Hepatocyte (in vitro differentiated cells): ENCODE measurements at regions not wholly inside any gene's neighbourhood (a gene's known extent, or its start where the extent isn't known, plus 50 kb on each side); places are given as distances from the start of the nearest gene placed in this dataset.

ENCODE experiments used
- DNase-seq: peaks from one replicate; pipeline ENCODE4 v3.0.0-alpha.2; 2016; ENCODE audit warnings: low spot score
- H2AFZ ChIP-seq: fragments of 200-600 bp; sonication (generic); 2 replicates; pipeline ENCODE4 v1.6.0; 2016; ENCODE audit warnings: antibody characterized with exemption, mild to moderate bottlenecking
- H3K27ac ChIP-seq: fragments of 200-600 bp; sonication (generic); 2 replicates; pipeline ENCODE4 v1.5.1; 2016; ENCODE audit warnings: mild to moderate bottlenecking
- H3K27me3 ChIP-seq: fragments of 200-600 bp; sonication (generic); 2 replicates; pipeline ENCODE4 v1.6.1; 2016
- H3K36me3 ChIP-seq: fragments of 200-600 bp; sonication (generic); replicated peaks from 2 replicates; pipeline ENCODE4 v1.5.1; 2016; ENCODE audit warnings: low read depth; ENCODE audit not compliant: insufficient read depth
- H3K4me1 ChIP-seq: fragments of 200-600 bp; sonication (generic); 2 replicates; pipeline ENCODE4 v1.5.1; 2016; ENCODE audit warnings: mild to moderate bottlenecking, moderate library complexity; ENCODE audit not compliant: insufficient read depth
- H3K4me2 ChIP-seq: fragments of 200-600 bp; sonication (generic); 2 replicates; pipeline ENCODE4 v1.6.0; 2016
- H3K4me3 ChIP-seq: fragments of 200-600 bp; sonication (generic); 2 replicates; pipeline ENCODE4 v1.5.1; 2016; ENCODE audit warnings: mild to moderate bottlenecking
- H3K79me2 ChIP-seq: fragments of 200-600 bp; sonication (generic); 2 replicates; pipeline ENCODE4 v1.6.0; 2017; ENCODE audit warnings: mild to moderate bottlenecking
- H3K9me2 ChIP-seq: fragments of 200-600 bp; sonication (generic); replicated peaks from 2 replicates; pipeline ENCODE4 v1.6.0; 2017; ENCODE audit warnings: mild to moderate bottlenecking; ENCODE audit not compliant: insufficient read depth
- H3K9me3 ChIP-seq: fragments of 200-600 bp; sonication (generic); 2 replicates; pipeline ENCODE4 v1.5.1; 2016; ENCODE audit warnings: low read depth, mild to moderate bottlenecking
- H4K20me1 ChIP-seq: fragments of 200-600 bp; sonication (generic); 2 replicates; pipeline ENCODE4 v1.6.0; 2016; ENCODE audit warnings: mild to moderate bottlenecking; ENCODE audit not compliant: insufficient read depth, poor library complexity, severe bottlenecking
- EZH2 ChIP-seq: fragments of 200-600 bp; sonication (generic); IDR thresholded peaks from 2 replicates; pipeline ENCODE4 v1.6.1; 2016; ENCODE audit warnings: antibody characterized with exemption, mild to moderate bottlenecking, borderline replicate concordance
- EZH2phosphoT487 ChIP-seq: fragments of 200-600 bp; sonication (generic); IDR thresholded peaks from one replicate; pipeline ENCODE4 v1.6.1; 2018; ENCODE audit warnings: antibody characterized with exemption, mild to moderate bottlenecking, low read depth, moderate library complexity; ENCODE audit not compliant: unreplicated experiment, severe bottlenecking
- WGBS: methylation state at CpG from one replicate; pipeline ENCODE4 v1.1.6; 2016; ENCODE audit warnings: low lambda C conversion rate; ENCODE audit errors: missing lambda C conversion rate; 5-methylcytosine and 5-hydroxymethylcytosine counted together
- TF ChIP-seq, protein P1 (sequence below): fragments of 200-600 bp; sonication (generic); IDR thresholded peaks from 2 replicates; pipeline ENCODE4 v1.5.1; 2016; ENCODE audit warnings: antibody characterized with exemption, mild to moderate bottlenecking; ENCODE audit not compliant: poor library complexity

DNA sequence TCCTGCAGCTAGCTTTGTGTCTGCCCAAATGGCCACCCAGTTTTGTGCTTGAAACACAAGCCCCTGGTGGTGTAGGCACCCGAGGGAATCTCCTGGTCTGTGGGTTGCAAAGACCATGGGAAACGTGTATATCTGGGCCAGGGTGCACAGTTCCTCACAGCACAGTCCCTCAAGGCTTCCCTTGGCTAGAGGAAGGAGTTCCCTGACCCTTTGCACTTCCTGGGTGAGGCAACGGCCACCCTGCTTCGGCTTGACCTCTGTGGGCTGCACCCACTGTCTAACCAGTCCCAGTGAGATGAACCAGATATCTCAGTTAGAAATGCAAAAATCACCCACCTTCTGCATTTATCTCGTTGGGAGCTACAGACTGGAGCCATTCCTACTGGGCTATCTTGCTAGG is 865.0 kb upstream of the ACO1 start:
- WGBS = 88% methylated on average over 5 of the region's 5 CpGs
- TF ChIP-seq, protein P1, sequence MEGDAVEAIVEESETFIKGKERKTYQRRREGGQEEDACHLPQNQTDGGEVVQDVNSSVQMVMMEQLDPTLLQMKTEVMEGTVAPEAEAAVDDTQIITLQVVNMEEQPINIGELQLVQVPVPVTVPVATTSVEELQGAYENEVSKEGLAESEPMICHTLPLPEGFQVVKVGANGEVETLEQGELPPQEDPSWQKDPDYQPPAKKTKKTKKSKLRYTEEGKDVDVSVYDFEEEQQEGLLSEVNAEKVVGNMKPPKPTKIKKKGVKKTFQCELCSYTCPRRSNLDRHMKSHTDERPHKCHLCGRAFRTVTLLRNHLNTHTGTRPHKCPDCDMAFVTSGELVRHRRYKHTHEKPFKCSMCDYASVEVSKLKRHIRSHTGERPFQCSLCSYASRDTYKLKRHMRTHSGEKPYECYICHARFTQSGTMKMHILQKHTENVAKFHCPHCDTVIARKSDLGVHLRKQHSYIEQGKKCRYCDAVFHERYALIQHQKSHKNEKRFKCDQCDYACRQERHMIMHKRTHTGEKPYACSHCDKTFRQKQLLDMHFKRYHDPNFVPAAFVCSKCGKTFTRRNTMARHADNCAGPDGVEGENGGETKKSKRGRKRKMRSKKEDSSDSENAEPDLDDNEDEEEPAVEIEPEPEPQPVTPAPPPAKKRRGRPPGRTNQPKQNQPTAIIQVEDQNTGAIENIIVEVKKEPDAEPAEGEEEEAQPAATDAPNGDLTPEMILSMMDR = no peak
- TF ChIP-seq EZH2phosphoT487 (no peak), EZH2 (no peak)
- no peak overlapping the region for H2AFZ ChIP-seq
- H3K79me2 ChIP-seq = no peaks in the 10 kb centered on the region
- H3K36me3 ChIP-seq = no peaks in the 10 kb centered on the region
- H3K27me3 ChIP-seq = no peaks in the 10 kb centered on the region
- no peaks in the 10 kb centered on the region for H3K4me1 ChIP-seq
- H3K9me3 ChIP-seq = no peaks in the 10 kb centered on the region
- no peak overlapping the region for H3K27ac ChIP-seq
- H3K9me2 ChIP-seq = no peaks in the 10 kb centered on the region
- H3K4me3 ChIP-seq = no peak overlapping the region
- H4K20me1 ChIP-seq = no peaks in the 10 kb centered on the region
- DNase-seq = no peak
- no peak overlapping the region for H3K4me2 ChIP-seq

DNA sequence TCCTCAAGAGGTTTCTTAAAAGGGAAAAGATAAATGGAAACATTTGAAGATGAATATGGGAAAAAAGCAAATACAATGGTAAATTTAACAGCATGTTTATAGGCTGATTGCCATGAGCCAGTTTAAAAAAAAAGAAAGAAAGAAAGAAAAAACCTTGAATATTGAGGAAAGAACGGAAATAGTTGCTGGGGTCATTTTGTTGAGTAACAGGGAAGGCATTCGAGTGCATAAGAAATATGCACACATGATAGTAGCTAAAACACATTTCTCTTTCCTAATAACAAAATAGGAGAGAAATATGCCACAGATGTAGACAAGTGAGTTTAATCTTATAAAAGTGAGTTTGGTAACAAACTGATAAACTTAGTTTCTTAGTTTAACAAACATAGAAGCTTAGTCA is 864.6 kb upstream of the ACO1 start:
- Histone ChIP-seq H3K36me3 (no peaks in the 10 kb centered on the region), H3K27ac (no peak overlapping the region), H3K9me2 (no peaks in the 10 kb centered on the region), H3K4me3 (no peak overlapping the region), H3K4me1 (no peaks in the 10 kb centered on the region), H2AFZ (no peak overlapping the region), H3K27me3 (no peaks in the 10 kb centered on the region), H3K9me3 (no peaks in the 10 kb centered on the region), H3K79me2 (no peaks in the 10 kb centered on the region), H4K20me1 (no peaks in the 10 kb centered on the region), H3K4me2 (no peak overlapping the region)
- 95% methylated on average over 2 of the region's 2 CpGs for WGBS
- no peak for DNase-seq
- TF ChIP-seq EZH2 (no peak), EZH2phosphoT487 (no peak)
- TF ChIP-seq, protein P1 = no peak

DNA sequence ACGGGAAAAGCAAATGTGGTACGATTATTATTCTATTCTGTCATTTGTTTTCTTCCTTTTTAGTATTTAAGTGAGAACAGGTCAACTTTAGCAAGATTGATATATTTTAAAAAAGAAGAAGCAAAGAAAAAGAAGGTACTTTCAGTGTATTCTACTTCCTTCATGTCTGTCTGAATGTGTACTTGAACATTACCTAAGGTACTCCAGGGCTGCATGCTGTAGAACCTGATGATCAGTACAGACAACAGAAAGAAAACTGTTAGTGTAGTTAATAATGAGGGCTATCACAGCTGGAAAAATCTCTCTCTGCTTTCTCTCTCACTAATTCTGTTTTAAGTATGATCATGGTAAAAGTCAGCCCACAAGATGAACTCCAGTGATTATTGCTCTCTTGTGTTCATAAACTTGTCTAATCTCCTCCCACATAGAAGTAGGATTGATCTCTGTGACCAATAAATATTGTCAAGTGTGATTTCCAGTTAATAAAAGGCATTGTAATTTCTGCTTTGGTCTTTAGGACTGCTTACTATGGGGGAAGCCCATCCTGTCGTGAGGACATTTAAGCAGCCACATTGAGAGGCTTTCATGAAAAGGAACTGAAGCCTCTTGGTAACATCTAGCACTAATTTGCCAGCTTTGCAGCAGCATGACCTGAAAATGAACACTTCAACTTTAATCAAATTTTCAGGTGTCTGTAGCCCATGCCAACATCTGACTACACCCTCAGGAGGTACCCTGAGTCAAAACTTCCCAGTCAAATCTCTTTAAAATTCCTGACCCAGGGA is 864.0 kb upstream of the ACO1 start:
- no peaks in the 10 kb centered on the region for H3K9me3 ChIP-seq
- no peaks in the 10 kb centered on the region for H3K4me1 ChIP-seq
- H3K9me2 ChIP-seq = no peaks in the 10 kb centered on the region
- H4K20me1 ChIP-seq = no peaks in the 10 kb centered on the region
- H3K4me3 ChIP-seq = no peak overlapping the region
- H3K27me3 ChIP-seq = no peaks in the 10 kb centered on the region
- TF ChIP-seq, protein P1 = no peak
- no peak for TF ChIP-seq EZH2
- no peak for TF ChIP-seq EZH2phosphoT487
- no peak overlapping the region for H3K27ac ChIP-seq
- H3K79me2 ChIP-seq = no peaks in the 10 kb centered on the region
- H2AFZ ChIP-seq = no peak overlapping the region
- WGBS = 87% methylated on average over 3 of the region's 3 CpGs
- no peaks in the 10 kb centered on the region for H3K36me3 ChIP-seq
- DNase-seq = no peak
- no peak overlapping the region for H3K4me2 ChIP-seq
